ENCODE measurements at regions not wholly inside any gene's neighbourhood (a gene's known extent, or its start where the extent isn't known, plus 50 kb on each side); places are given as distances from the start of the nearest gene placed in this dataset.

DNA sequence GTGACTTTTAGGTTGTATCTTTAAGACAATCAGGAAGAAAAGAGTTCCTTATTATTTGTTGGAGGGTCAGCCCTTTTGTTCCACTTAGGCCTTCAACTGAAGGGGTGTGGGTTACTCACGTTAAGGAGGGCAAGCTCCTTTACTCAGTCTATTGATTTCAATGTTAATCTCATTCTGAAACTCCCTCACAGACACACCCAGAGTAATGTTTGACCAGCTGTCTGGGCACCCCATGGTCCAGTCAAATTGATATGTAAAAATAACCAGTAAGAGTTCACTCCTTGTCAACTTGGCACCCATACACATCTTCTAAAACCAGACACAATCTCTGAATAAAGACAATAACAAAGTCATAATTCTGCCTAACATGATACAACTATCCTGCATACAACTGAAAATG, 292.9 kb downstream of the KLF5 start:
- Histone ChIP-seq H3K36me3 (ENCODE audit: control insufficient read depth in 3 of 3, insufficient read depth in 2 of 3, low read depth in 1 of 3, low read length in 3 of 3) (no peaks in the 10 kb centered on the region), H3K4me1 (ENCODE audit: control insufficient read depth in 3 of 3, insufficient read depth in 2 of 3, low read depth in 1 of 3, low read length in 2 of 3) (no peaks in the 10 kb centered on the region), H3K27ac (ENCODE audit: low read depth in 1 of 3, low read length in 2 of 3) (no peak overlapping the region), H3K27me3 (ENCODE audit: control insufficient read depth in 3 of 3, insufficient read depth in 3 of 3, low read length in 3 of 3) (no peaks in the 10 kb centered on the region), H3K9me3 (ENCODE audit: control insufficient read depth in 2 of 2, insufficient read depth in 1 of 2, low read depth in 1 of 2, low read length in 1 of 2) (peaks cover 0 to 3% of the 10 kb centered on the region in 2 donors), H3K4me3 (ENCODE audit: low read depth in 1 of 3, low read length in 3 of 3) (no peak overlapping the region)
- DNase-seq (no peak), FAIRE-seq (no peak)
- WGBS, 3 donors, result 27 to 54% (median 32%) methylated on average over 1 of the region's 1 CpG

DNA sequence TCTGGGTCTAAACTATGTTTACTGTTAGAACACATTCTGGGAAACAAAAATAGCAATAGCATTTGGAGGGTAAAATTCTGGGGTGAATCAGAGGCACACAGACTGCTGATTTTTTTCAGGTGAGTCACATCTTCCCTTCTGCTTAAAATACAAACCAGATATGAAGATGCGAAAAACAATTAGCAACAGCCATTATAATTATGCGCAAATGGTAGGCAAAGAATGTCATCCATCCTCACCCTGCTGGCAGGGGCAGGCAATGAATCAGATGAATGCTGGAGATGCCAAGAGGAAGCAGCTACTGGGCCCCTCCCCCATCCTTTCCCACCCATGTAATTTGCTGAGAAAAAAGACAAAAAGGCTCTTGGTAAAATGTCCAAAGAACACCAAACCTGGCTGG, 282.9 kb downstream of the KLF5 start:
- WGBS, 3 donors, result 89 to 99% (median 90%) methylated on average over 2 of the region's 2 CpGs
- no peaks in the 10 kb centered on the region for H3K36me3 ChIP-seq (ENCODE audit: control insufficient read depth in 3 of 3, insufficient read depth in 2 of 3, low read depth in 1 of 3, low read length in 3 of 3)
- no peaks in the 10 kb centered on the region for H3K4me1 ChIP-seq (ENCODE audit: control insufficient read depth in 3 of 3, insufficient read depth in 2 of 3, low read depth in 1 of 3, low read length in 2 of 3)
- FAIRE-seq (no peak), DNase-seq (no peak)
- H3K27me3 ChIP-seq (ENCODE audit: control insufficient read depth in 3 of 3, insufficient read depth in 3 of 3, low read length in 3 of 3), result no peaks in the 10 kb centered on the region
- no peak overlapping the region for H3K4me3 ChIP-seq (ENCODE audit: low read depth in 1 of 3, low read length in 3 of 3)
- H3K9me3 ChIP-seq (ENCODE audit: control insufficient read depth in 2 of 2, insufficient read depth in 1 of 2, low read depth in 1 of 2, low read length in 1 of 2), result peaks cover 0 to 5% of the 10 kb centered on the region in 2 donors
- no peak overlapping the region for H3K27ac ChIP-seq (ENCODE audit: low read depth in 1 of 3, low read length in 2 of 3)

DNA sequence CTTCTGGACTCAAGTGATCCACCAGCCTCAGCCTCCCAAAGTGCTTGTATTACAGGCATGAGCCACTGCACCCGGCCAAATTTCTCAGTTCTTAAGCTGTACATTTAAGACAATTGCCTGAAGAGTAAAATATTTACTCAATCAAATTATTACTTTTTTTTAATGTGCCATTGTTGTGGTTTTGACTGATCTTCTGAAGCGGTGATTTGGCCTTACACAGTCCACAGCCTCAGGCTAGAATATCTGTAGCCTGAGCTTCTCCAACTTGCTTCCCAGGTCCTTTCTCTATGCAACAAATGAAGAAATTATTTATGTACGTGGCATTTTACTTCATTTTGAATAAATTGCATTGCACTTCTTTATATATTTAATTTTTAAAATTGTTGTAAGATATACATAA, 281.3 kb downstream of the KLF5 start:
- H3K4me3 ChIP-seq (ENCODE audit: low read depth in 1 of 3, low read length in 3 of 3), result no peak overlapping the region
- no peak for FAIRE-seq
- no peak overlapping the region for H3K27ac ChIP-seq (ENCODE audit: low read depth in 1 of 3, low read length in 2 of 3)
- no peaks in the 10 kb centered on the region for H3K36me3 ChIP-seq (ENCODE audit: control insufficient read depth in 3 of 3, insufficient read depth in 2 of 3, low read depth in 1 of 3, low read length in 3 of 3)
- no peaks in the 10 kb centered on the region for H3K4me1 ChIP-seq (ENCODE audit: control insufficient read depth in 3 of 3, insufficient read depth in 2 of 3, low read depth in 1 of 3, low read length in 2 of 3)
- H3K27me3 ChIP-seq (ENCODE audit: control insufficient read depth in 3 of 3, insufficient read depth in 3 of 3, low read length in 3 of 3), result no peaks in the 10 kb centered on the region
- no peak for DNase-seq
- WGBS, 3 donors, result 85 to 95% (median 88%) methylated on average over 3 of the region's 3 CpGs
- no peaks in the 10 kb centered on the region for H3K9me3 ChIP-seq (ENCODE audit: control insufficient read depth in 2 of 2, insufficient read depth in 1 of 2, low read depth in 1 of 2, low read length in 1 of 2)

DNA sequence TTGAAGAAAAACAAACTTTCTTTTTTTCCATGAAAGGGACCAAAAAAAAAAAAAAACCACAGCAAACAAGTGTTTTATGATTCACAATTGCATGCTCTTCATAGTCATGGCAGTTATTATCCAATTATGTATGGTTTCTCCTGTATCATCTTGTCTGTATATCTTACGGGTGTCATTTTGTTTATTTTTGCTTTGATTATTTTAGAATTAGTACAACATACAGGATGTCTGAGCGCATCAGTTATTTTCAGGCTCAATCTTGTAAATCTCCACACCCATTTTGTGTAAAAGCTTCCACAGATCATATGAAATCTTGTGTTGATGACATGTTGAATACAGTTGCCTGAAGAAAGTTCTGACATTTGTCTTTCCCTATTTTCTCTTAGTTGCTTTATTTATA, 280.3 kb downstream of the KLF5 start:
- Histone ChIP-seq H3K27me3 (ENCODE audit: control insufficient read depth in 3 of 3, insufficient read depth in 3 of 3, low read length in 3 of 3) (no peaks in the 10 kb centered on the region), H3K4me3 (ENCODE audit: low read depth in 1 of 3, low read length in 3 of 3) (no peak overlapping the region), H3K4me1 (ENCODE audit: control insufficient read depth in 3 of 3, insufficient read depth in 2 of 3, low read depth in 1 of 3, low read length in 2 of 3) (no peaks in the 10 kb centered on the region), H3K9me3 (ENCODE audit: control insufficient read depth in 2 of 2, insufficient read depth in 1 of 2, low read depth in 1 of 2, low read length in 1 of 2) (no peaks in the 10 kb centered on the region), H3K36me3 (ENCODE audit: control insufficient read depth in 3 of 3, insufficient read depth in 2 of 3, low read depth in 1 of 3, low read length in 3 of 3) (no peaks in the 10 kb centered on the region), H3K27ac (ENCODE audit: low read depth in 1 of 3, low read length in 2 of 3) (no peak overlapping the region)
- DNase-seq (no peak), FAIRE-seq (no peak)
- 68 to 96% (median 88%) methylated on average over 2 of the region's 2 CpGs for WGBS, 3 donors

DNA sequence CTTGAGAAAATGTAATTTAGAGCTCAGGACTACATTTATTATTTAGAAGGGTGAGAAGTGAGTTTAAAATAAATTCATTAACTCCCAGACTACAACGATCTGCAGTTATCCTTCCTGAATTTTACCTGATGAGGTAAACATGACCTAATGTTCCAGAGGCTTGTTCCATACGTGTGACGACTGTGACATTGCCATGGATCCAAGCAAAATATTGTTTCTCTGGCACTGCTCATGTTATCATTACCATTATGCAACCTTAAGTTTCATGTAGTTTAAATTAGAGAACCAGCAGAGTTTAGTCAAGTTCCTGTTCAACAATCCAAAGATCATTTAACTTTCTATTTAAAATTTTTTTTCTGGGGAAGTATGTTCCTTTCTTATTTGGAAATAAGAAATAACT, 279.6 kb downstream of the KLF5 start:
- Histone ChIP-seq H3K27ac (ENCODE audit: low read depth in 1 of 3, low read length in 2 of 3) (no peak overlapping the region), H3K36me3 (ENCODE audit: control insufficient read depth in 3 of 3, insufficient read depth in 2 of 3, low read depth in 1 of 3, low read length in 3 of 3) (no peaks in the 10 kb centered on the region), H3K4me3 (ENCODE audit: low read depth in 1 of 3, low read length in 3 of 3) (no peak overlapping the region), H3K27me3 (ENCODE audit: control insufficient read depth in 3 of 3, insufficient read depth in 3 of 3, low read length in 3 of 3) (no peaks in the 10 kb centered on the region), H3K9me3 (ENCODE audit: control insufficient read depth in 2 of 2, insufficient read depth in 1 of 2, low read depth in 1 of 2, low read length in 1 of 2) (no peaks in the 10 kb centered on the region), H3K4me1 (ENCODE audit: control insufficient read depth in 3 of 3, insufficient read depth in 2 of 3, low read depth in 1 of 3, low read length in 2 of 3) (no peaks in the 10 kb centered on the region)
- FAIRE-seq (no peak), DNase-seq (peak in 1 of 2 donors; percentile 64)
- 64 to 78% (median 77%) methylated on average over 3 of the region's 3 CpGs for WGBS, 3 donors

DNA sequence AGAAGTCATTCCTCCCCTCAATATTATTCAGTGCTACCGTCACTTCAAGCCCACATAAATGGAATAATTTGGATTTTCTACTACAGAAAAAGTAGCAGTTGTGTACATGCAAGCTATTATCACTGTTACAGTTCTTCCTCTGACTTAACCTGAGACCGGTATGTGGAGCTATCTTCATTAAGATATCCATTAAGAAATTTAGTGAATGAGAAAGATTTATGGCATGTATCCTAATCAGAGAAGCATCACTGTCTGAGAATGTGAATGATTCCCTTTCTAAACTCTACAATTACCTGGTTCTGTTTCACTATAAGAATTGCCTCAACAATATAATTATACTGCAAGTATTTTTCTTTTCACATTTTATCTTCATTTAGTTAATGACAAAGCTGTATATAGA, 278.7 kb downstream of the KLF5 start:
- no peak overlapping the region for H3K27ac ChIP-seq (ENCODE audit: low read depth in 1 of 3, low read length in 2 of 3)
- no peaks in the 10 kb centered on the region for H3K36me3 ChIP-seq (ENCODE audit: control insufficient read depth in 3 of 3, insufficient read depth in 2 of 3, low read depth in 1 of 3, low read length in 3 of 3)
- WGBS, 3 donors, result 80 to 90% (median 88%) methylated on average over 2 of the region's 2 CpGs
- H3K27me3 ChIP-seq (ENCODE audit: control insufficient read depth in 3 of 3, insufficient read depth in 3 of 3, low read length in 3 of 3), result no peaks in the 10 kb centered on the region
- no peaks in the 10 kb centered on the region for H3K9me3 ChIP-seq (ENCODE audit: control insufficient read depth in 2 of 2, insufficient read depth in 1 of 2, low read depth in 1 of 2, low read length in 1 of 2)
- no peak overlapping the region for H3K4me3 ChIP-seq (ENCODE audit: low read depth in 1 of 3, low read length in 3 of 3)
- DNase-seq (no peak), FAIRE-seq (no peak)
- no peaks in the 10 kb centered on the region for H3K4me1 ChIP-seq (ENCODE audit: control insufficient read depth in 3 of 3, insufficient read depth in 2 of 3, low read depth in 1 of 3, low read length in 2 of 3)

DNA sequence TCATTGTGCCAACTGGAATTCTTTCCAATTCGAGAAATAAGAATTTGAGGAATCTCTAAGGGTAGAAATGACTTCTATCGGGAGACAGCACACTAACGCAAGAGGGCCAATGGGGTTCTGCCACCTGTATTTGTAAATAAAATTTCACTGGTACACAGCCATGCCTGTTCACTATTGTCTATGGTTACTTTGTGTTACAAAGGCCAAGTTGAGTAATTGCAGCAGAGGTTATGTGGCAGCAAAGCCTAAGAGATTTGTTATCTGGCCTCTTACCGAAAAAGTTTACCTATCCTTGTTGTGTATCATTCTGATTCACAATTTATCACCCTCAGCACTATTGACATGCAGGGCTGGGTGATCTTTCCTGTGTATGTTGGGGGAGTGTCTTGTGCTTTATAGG, 278.0 kb downstream of the KLF5 start:
- no peak for FAIRE-seq
- no peaks in the 10 kb centered on the region for H3K27me3 ChIP-seq (ENCODE audit: control insufficient read depth in 3 of 3, insufficient read depth in 3 of 3, low read length in 3 of 3)
- H3K9me3 ChIP-seq (ENCODE audit: control insufficient read depth in 2 of 2, insufficient read depth in 1 of 2, low read depth in 1 of 2, low read length in 1 of 2), result no peaks in the 10 kb centered on the region
- WGBS, 3 donors, result 73 to 82% (median 75%) methylated on average over 4 of the region's 4 CpGs
- no peak overlapping the region for H3K4me3 ChIP-seq (ENCODE audit: low read depth in 1 of 3, low read length in 3 of 3)
- no peaks in the 10 kb centered on the region for H3K4me1 ChIP-seq (ENCODE audit: control insufficient read depth in 3 of 3, insufficient read depth in 2 of 3, low read depth in 1 of 3, low read length in 2 of 3)
- no peak overlapping the region for H3K27ac ChIP-seq (ENCODE audit: low read depth in 1 of 3, low read length in 2 of 3)
- H3K36me3 ChIP-seq (ENCODE audit: control insufficient read depth in 3 of 3, insufficient read depth in 2 of 3, low read depth in 1 of 3, low read length in 3 of 3), result no peaks in the 10 kb centered on the region
- DNase-seq, result peak in 1 of 2 donors; percentile 33

DNA sequence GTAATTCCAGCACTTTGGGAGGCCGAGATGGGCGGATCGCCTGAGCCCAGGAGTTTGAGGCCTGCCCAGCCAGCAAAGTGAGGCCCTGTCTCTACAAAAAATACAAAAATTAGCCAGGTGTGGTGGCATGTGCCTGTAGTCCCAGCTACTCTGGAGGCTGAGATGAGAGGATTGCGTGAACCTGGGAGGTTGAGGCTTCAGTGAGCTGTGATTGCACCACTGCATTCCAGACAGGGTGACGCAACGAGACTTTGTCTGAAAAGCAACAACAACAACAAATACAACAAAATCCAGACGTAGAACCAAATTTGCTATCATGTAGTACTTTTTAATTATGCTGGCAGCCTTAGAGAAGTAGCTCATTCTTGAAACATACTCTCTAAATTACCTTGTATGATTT, 277.1 kb downstream of the KLF5 start:
- Histone ChIP-seq H3K4me3 (ENCODE audit: low read depth in 1 of 3, low read length in 3 of 3) (no peak overlapping the region), H3K27me3 (ENCODE audit: control insufficient read depth in 3 of 3, insufficient read depth in 3 of 3, low read length in 3 of 3) (no peaks in the 10 kb centered on the region), H3K9me3 (ENCODE audit: control insufficient read depth in 2 of 2, insufficient read depth in 1 of 2, low read depth in 1 of 2, low read length in 1 of 2) (no peaks in the 10 kb centered on the region), H3K4me1 (ENCODE audit: control insufficient read depth in 3 of 3, insufficient read depth in 2 of 3, low read depth in 1 of 3, low read length in 2 of 3) (no peaks in the 10 kb centered on the region), H3K36me3 (ENCODE audit: control insufficient read depth in 3 of 3, insufficient read depth in 2 of 3, low read depth in 1 of 3, low read length in 3 of 3) (no peaks in the 10 kb centered on the region), H3K27ac (ENCODE audit: low read depth in 1 of 3, low read length in 2 of 3) (peak overlapping the region in 1 of 3 donors; percentile 45)
- DNase-seq, result no peak
- WGBS, 3 donors, result 93 to 95% (median 94%) methylated on average over 7 of the region's 7 CpGs
- no peak for FAIRE-seq

DNA sequence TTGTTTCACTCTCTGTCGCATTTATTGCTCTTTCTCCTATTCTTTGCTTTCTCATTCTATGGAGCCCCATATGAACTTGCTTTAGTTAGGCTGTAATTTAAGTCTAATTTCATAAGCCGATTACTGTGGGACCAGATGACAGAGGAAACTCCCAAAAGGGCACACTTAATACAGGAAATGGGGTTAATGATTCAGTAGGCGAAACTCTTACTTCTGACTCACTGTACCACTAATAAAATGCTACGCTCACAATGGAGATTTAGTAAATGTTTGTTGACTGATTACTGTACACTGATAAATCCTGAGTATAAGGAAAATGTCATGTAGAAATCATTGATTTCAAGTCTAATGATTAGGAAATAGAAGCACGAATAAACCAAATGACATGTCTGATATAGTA, 276.4 kb downstream of the KLF5 start:
- FAIRE-seq, result peak; percentile 74
- WGBS, 3 donors, result 13 to 41% (median 16%) methylated on average over 5 of the region's 5 CpGs

More for the DNA sequence above, 276.4 kb downstream of the KLF5 start:
- no peaks in the 10 kb centered on the region for H3K9me3 ChIP-seq (ENCODE audit: control insufficient read depth in 2 of 2, insufficient read depth in 1 of 2, low read depth in 1 of 2, low read length in 1 of 2)
- H3K4me3 ChIP-seq (ENCODE audit: low read depth in 1 of 3, low read length in 3 of 3), result no peak overlapping the region
- H3K4me1 ChIP-seq (ENCODE audit: control insufficient read depth in 3 of 3, insufficient read depth in 2 of 3, low read depth in 1 of 3, low read length in 2 of 3), result no peaks in the 10 kb centered on the region
- H3K27me3 ChIP-seq (ENCODE audit: control insufficient read depth in 3 of 3, insufficient read depth in 3 of 3, low read length in 3 of 3), result no peaks in the 10 kb centered on the region
- DNase-seq, result peak; percentile 25 to 86
- H3K27ac ChIP-seq (ENCODE audit: low read depth in 1 of 3, low read length in 2 of 3), result no peak overlapping the region
- H3K36me3 ChIP-seq (ENCODE audit: control insufficient read depth in 3 of 3, insufficient read depth in 2 of 3, low read depth in 1 of 3, low read length in 3 of 3), result no peaks in the 10 kb centered on the region

Measured in small intestine (tissue), 7 donors.